Mucosa of gallbladder (tissue), 1 donor: ENCODE measurements at regions not wholly inside any gene's neighbourhood (a gene's known extent, or its start where the extent isn't known, plus 50 kb on each side); places are given as distances from the start of the nearest gene placed in this dataset.

ENCODE experiments used
- DNase-seq: peaks from one replicate; pipeline ENCODE4 v3.0.0-alpha.2; 2020; ENCODE audit warnings: low spot score
- donor health status: DM: no; HTN: no; CAD: no.

DNA sequence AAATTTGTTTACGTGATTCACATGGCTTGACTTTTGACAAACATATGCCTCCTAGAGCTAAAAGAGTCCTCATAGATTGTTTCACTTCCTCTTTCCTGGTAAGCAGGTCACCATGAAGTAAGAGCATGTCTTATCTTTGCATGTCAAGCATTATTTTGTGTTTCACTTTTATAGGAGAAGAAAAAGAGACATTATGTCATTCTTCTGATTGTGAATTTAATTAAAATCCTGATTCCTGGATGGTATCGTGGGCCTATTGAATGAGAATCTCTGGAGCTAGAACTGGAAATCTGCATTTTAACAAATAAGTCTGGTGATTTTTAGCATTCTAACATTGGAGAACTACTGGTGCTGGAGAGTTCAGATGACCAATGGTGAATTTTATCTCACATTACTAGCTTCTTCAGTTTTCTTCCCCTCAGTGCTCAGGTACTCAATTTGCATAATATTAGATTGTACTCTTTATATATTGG lies 218.6 kb upstream of the ATP2B1 start:
- no peak for DNase-seq

DNA sequence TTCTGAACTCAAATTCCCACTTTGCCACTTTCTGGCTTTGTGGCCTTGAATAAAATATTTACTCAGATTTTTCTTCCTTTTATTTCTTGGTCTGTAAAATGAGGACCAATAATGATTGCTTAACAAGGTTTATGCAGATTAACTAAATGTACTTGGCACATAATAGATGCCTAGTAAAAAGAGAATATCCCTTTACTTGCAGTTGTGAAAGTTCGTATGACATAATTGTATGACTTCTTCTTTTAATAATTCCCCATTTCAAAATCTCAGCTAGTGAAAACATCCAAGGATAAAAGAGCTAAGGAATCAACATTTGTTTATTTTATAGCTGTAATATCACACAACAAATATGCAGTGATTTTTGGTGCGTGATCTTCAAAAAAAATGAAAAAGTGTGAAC lies 215.6 kb upstream of the ATP2B1 start:
- DNase-seq: no peak

DNA sequence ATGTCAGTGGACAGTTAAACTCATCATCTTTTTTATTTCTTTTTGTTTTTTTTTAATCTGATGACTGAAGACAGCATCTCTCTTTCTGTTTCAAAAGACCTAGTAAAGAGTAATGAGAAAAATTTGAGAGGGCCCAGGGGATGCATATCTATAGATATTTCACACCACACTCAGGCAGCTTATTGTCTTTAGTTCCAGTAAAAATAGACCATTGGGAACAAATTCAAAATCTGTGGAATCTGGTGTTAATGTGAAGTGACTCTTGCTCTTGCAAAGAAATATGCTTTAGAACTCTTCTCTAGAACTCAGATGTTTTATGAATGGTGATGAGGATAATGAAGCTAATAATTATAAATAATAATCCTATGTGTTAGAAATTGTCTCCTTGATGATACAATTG lies 214.5 kb upstream of the ATP2B1 start:
- DNase-seq: no peak

DNA sequence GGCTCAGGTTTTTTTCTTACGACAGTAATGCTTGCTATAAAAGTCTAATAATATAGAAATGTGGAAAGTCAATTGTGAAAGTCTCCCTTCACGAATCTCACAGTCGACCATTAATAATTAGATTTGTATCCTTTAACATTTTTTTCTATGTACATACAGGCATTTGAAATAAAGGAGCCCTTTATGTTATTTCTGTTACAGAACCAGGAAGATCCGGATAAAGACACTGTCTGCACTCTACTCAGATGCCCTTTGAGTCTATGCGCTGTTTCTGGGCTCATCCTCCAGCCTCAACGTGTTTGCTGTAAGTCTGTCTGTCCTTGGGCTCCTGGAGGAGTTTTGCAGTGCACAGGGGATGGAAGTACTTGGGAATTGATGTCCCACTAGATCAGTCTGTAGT lies 212.2 kb upstream of the ATP2B1 start:
- DNase-seq: no peak

DNA sequence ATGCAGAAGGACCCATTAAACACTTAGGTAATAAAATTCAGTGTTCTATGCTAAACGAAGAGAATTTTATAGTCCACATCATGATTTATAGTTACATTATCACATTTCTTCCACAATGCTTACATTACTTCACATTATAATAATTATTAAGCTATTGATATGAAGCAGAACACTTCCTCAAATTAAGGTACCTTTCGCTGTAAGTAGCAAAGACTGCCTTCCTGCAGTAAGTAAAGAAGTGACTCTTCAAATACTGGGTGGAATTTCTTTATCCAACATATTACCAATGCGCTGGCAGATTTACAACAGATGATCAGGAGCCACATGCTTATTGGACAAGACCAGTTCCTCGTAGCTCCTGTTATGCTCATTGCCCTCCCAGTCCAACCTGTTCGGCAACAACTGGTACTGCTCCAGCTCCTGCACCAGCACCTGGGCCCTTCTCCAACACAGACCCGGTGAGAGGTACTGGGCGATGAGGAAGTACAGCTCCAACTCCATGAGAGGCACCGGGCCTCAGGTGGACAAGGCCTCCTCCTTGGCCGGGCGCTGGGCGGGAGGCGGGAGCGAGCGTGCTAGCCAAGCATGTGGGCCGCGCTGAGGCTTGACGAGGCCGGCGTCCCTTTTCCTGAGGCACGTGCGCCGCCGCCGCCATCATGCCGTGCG lies 210.7 kb upstream of the ATP2B1 start:
- no peak for DNase-seq

DNA sequence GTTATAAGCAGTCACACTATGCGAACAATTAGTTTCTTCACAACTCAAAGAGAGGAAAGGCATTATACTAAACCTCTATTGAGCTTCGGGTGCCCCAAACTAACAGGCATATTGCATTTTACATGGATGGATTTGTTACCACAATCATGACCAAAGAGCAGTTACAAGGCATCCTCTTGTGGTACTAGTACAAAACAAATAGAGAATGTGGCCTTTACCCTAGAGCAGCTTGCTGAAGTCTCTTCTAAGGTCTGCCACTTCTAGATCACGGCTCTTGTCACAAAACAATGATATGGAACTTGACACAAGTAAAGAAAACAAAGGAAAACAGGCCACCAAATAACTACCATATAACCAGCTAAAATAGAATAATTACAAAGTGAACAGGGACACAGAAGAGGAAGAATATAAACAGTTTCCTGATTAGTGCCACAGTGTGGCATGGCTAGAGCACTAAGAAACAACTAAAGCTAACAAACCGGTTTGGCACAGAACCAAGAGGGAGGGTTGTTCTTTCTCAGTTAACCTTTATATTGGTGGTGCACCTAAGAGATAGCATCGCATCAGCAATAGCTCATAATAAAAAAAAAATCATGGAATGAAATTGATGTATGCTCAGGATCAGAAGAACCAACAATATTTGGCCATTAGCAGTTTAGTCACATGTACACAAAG lies 209.7 kb upstream of the ATP2B1 start:
- peak; percentile 38 for DNase-seq

DNA sequence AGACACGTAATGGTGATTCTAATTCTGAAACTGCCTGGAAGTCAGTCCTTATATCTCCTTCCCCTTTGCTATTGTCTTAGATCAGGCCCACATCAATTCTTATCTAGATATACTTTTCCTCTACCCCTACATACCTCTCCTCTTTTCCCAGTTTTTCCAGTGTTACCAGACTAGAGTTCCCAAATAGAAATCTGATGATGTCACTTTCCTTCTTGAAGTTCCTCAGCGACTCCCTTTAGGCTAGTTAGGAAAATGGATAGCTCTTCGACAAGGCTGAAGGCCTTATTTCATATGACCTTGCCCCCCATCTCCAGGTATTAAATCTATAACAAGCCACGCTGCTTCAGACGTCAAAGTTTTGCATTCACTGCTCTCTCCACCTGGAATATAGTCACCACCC lies 201.1 kb upstream of the ATP2B1 start:
- no peak for DNase-seq

DNA sequence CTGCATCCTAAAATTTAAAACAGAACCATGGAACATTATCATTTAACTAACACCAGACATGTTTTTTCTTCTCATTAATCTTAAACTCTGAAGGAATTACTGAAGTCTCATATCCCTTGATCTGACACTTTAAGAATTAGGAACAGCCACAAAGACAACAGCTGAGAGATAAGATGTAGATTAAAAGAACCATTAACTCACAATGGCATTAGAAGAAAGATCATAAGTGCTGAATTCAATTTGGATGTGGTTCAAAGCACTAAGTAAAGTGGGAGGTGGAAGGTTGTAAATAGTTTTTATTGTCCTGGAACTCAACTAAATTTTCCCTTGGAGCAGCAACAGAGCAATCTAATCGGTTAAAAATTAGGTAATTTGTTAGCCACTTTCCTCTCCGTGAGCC lies 199.0 kb upstream of the ATP2B1 start:
- no peak for DNase-seq

DNA sequence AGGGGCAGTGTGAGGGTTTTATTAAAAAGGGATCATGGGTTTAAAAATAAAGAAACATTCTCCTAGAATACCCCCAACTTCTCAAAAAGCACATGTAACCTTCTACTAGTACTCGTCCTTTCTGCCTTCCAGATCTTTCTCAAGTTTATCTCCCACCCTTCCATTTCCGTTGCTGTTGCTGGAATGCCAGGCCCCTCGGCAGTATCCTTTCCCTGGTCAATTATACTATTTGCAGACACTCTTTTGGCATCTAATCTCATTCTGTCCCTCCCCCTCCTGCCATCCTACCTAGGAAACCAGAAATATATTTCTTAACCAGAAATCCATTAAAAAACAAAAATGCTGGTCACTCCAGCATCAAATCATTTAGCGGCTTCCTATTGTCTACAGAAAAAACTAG lies 198.2 kb upstream of the ATP2B1 start:
- no peak for DNase-seq

- no peak for DNase-seq
Observed at GRCh38 chr12:89906178-89906577, 197.5 kb upstream of the ATP2B1 start.

- DNase-seq: no peak
Observed at GRCh38 chr12:89901906-89902642, 193.4 kb upstream of the ATP2B1 start.

- no peak for DNase-seq
Observed at GRCh38 chr12:89901319-89901718, 192.7 kb upstream of the ATP2B1 start.

GRCh38 chr12:89899651-89900050 lies 191.0 kb upstream of the ATP2B1 start:
- DNase-seq: no peak

DNA sequence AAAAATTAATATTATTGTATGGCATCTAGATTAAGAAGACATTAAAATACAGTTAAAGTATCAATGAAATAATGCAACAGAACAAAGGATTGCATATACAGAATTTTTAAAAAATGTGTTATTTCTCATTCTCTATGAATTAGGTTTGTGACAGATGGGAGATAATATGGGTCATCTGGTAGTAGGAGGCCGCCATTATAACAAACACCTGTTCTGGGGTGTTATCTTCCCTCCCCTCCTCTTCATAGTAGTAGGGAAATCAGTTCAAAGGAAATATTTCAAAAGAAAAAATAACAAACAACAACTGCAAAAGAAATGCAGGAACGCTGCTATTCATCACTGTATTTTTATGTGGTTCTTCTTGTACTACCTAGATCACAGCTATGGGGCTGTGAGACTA lies 187.0 kb upstream of the ATP2B1 start:
- DNase-seq: no peak

GRCh38 chr12:89895101-89895500 lies 186.5 kb upstream of the ATP2B1 start:
- no peak for DNase-seq

GRCh38 chr12:89893972-89894706 lies 185.5 kb upstream of the ATP2B1 start:
- DNase-seq: no peak

DNA sequence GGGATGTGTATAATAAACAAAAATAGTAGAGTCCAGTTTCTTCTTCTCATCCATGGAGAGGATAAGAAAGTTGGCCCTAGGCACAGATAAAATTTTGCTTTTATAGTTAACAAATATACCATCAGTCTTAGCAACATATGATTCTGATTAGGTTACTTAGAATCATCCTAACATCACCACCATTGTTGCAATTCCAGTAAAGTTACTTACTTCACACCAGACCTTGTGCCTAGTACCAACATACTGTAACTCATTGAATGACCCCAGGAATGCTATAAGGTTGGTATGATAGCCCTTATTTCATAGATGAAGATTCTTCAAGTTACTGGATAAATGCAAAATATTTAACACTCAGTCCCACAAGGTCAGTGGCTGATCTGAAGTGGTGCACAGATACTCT lies 183.8 kb upstream of the ATP2B1 start:
- no peak for DNase-seq

- no peak for DNase-seq
Observed at GRCh38 chr12:89891933-89892332, 183.3 kb upstream of the ATP2B1 start.

DNA sequence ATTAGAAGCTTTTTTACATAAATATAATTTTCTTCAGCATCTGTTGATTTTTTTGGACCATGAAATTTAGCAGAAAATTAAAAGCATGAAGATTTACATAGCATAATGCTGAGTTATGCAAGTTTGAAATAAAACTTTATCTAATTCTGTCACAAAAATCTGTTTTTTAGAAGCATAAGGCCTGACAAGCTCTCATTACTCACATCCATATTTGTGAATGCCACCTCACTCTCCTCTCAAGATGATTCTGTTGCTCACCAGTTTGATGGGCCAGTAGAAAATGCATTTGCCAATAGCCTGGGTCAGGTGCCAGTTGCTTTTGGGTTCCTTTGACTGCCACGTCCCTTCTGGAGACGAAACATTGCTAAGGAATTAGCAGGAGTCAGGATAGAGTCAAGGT lies 181.5 kb upstream of the ATP2B1 start:
- DNase-seq: no peak

GRCh38 chr12:89889062-89889461 lies 180.4 kb upstream of the ATP2B1 start:
- DNase-seq: no peak

DNA sequence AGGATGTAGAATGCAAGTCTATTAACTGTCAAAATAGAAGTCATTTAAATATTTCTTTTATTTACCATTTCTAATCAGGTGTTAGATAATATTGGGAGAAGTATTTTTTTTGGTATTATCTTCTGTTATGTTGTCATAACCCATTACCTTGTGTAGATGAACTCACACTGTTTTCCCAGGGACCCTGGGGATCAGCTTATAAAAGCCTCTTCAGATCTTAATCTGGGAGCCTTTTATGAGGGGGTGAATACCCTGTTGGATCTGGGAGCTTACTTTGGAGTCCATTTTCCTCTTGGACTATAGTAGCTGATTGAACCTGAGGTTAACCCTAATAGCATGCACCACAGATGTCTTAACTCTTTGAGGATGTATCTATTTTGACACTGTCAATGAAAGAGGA lies 176.3 kb upstream of the ATP2B1 start:
- DNase-seq: no peak

DNA sequence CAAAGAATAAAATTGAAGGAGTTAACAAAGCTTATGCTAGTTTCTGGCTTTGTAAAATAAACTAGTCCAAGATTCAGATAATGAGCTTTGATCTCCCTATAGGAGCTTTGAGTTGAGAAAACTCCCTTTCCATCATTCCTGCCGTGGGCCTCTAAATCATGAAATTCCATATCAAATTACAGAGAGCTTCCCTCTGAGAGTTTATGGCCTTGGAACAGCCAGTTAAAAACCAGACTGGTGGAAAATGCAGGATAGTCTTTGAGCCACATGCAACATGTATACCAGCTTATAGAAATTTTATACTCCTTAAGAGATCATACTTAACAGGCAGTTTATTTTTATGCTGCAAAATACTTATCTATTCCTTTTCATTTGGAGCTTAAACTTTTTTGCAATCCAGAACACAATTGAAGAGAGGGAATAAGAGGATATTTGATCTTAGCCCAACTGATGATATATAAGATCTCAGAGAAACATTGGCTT lies 175.8 kb upstream of the ATP2B1 start:
- no peak for DNase-seq
